SIG-M5 treated with dmso at 0.1 percent for 504 hours (cell line): ENCODE measurements at regions not wholly inside any gene's neighbourhood (a gene's known extent, or its start where the extent isn't known, plus 50 kb on each side); places are given as distances from the start of the nearest gene placed in this dataset.
"Not testable (repeated sequence)": the region's sequence is repeated elsewhere in the genome, so short reads cannot be mapped to it uniquely, and the experiment has no call there.

Source experiments
- DNase-seq: peaks from one replicate; lab custom pipeline; 2025; ENCODE audit not compliant: unreplicated experiment; lab: John Stamatoyannopoulos, UW

- DNase-seq: no peak
Observed at GRCh38 chr2:220789961-220790360, 782.1 kb downstream of the EPHA4 start.

GRCh38 chr2:220795705-220796104 lies 776.4 kb downstream of the EPHA4 start:
- no peak for DNase-seq

DNA sequence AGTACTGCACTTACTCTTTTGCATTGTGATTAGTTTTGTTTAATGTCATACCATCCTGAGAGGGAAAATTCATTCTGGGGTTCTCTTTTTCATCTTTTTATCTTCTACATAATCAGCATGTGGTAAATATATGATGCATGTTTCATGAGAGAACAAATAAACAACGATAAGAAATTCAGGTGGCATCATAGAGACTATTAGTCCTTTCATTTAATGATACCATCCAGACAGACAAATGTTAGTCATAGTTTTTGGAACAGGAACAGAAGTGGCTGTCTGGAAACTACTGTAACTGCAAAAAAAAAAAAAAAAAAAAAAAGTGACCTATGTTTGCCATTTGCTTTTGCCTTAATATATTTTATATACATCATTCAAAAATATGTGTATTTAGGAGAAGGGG lies 761.0 kb downstream of the EPHA4 start:
- DNase-seq: no peak

- no peak for DNase-seq
Observed at GRCh38 chr2:220811952-220812570, 760.0 kb downstream of the EPHA4 start.

DNA sequence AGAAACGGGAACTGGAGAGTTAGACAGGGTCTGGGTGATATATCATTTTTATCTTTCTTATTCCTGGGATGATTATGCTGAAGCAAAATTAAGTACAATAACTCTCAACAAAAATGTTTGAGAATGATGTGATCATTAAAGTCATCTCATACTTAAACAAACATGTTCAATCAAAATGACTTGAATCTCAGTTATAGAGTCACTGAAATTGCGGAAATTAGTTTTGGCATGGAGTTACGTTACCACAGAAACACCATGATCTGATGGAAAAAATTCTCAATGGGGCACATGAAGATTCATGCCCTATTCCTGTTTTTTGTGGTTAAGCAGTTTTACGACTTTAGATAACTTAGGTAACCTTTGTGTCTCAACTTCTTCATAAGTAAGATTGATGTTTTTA lies 757.7 kb downstream of the EPHA4 start:
- no peak for DNase-seq

GRCh38 chr2:220815698-220816097 lies 756.4 kb downstream of the EPHA4 start:
- DNase-seq: no peak

GRCh38 chr2:220821683-220822082 lies 750.4 kb downstream of the EPHA4 start:
- DNase-seq: no peak

GRCh38 chr2:220823590-220823989 lies 748.5 kb downstream of the EPHA4 start:
- not testable (repeated sequence) for DNase-seq

GRCh38 chr2:220833446-220833845 lies 738.7 kb downstream of the EPHA4 start:
- DNase-seq: no peak

GRCh38 chr2:220835583-220835982 lies 736.5 kb downstream of the EPHA4 start:
- DNase-seq: no peak

GRCh38 chr2:220837226-220837625 lies 734.9 kb downstream of the EPHA4 start:
- no peak for DNase-seq

- DNase-seq: no peak
Observed at GRCh38 chr2:220842901-220843665, 729.0 kb downstream of the EPHA4 start.

- DNase-seq: no peak
Observed at GRCh38 chr2:220845766-220846273, 726.3 kb downstream of the EPHA4 start.

- DNase-seq: no peak
Observed at GRCh38 chr2:220847006-220847405, 725.1 kb downstream of the EPHA4 start.

DNA sequence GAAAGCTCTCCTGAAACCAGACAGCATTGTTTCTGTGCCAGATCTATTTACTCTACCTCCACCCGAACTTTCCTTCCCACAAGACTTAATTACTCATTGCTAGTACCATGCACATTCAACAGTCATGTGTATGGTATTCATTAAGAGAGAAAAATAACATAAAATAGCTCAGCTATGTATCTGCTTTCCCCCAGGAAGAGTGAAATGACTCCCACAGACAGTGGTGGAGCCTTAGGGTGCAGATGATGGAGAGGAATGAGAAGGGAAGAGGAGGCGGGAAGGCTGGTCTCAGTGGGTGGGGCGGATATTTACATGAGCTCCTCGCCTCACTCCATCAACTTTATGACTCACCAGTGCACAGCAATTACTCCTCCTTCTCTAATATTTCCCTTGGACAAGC lies 724.5 kb downstream of the EPHA4 start:
- DNase-seq: no peak

GRCh38 chr2:220849433-220849832 lies 722.7 kb downstream of the EPHA4 start:
- no peak for DNase-seq

DNA sequence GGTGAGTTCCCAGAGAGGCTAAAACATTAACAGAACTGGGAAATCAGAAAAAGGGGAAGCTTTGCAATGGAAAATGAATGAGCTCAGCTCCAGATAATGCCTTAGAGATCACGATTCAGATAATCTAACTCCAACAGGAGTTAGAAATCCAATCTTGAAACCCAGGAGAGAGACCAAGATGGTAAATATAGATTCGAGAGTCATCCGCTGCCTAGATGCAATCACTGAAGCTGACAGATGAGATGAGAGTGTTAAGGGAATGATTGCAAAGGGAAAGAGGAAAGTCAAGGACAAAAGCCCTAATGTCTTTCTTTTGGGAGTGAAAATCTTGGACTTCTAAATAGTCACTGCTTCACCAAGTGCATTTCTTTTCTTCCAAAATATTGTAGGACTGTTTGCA lies 722.0 kb downstream of the EPHA4 start:
- no peak for DNase-seq

GRCh38 chr2:220855296-220855695 lies 716.8 kb downstream of the EPHA4 start:
- DNase-seq: no peak

DNA sequence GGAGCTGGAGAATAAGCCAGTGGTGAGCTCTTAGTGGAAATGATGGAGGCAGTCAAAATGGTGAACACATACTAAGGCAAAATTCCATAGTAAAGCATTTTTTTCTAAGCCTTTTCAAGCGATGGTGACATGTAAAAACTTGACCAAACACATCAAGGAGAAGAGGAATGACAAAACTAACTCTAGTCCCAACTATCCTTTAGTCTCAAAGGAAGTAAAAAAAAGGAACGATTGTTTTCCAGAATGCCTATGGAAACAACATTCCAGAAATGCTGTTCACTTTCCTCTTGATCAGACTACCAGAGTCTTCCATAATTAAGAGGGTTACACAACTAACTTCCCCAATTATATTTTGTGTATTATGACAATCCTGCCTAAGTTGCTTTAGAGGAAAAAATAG lies 715.6 kb downstream of the EPHA4 start:
- DNase-seq: no peak

DNA sequence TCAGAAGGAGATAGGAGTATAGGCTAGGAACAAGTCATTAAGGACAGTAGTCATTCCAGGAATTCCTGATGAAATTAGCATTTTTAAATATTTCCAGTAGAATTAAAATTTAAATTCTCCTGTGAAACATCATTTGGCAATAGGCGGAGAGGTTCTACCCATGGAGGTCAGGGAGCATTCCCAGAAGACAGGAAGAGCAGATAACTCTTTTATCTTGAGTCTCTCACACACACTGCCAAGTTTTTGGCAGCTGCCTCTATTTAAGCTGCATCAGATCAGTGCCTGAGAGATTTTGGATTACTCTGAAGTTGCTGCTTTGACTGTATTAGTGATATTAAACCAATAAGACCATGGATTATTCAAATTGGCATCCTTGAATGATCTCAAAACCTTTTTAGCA lies 714.7 kb downstream of the EPHA4 start:
- no peak for DNase-seq

DNA sequence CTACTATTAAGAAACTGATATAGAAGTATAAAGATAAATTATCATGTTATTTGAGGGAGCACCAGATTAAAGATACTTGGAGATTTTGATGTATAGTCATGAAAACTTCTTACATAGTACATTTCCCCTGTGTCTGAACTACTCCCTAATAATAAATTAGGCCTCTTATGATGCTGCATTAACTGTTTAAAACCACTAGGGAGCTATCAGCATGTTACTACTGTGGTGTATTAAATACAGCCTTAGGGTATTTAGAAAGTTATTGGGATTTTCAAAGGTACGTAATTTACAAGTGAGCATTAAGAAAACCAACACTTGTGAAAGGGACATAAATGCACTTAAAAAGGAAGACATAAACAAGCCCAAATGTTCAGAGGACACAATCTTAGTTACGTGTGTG lies 714.0 kb downstream of the EPHA4 start:
- no peak for DNase-seq

- DNase-seq: peak; percentile 15
Observed at GRCh38 chr2:220871909-220872308, 700.2 kb downstream of the EPHA4 start.
